Lower lobe of right lung (tissue), 2 donors: ENCODE measurements at regions not wholly inside any gene's neighbourhood (a gene's known extent, or its start where the extent isn't known, plus 50 kb on each side); places are given as distances from the start of the nearest gene placed in this dataset.
"Not testable (repeated sequence)": the region's sequence is repeated elsewhere in the genome, so short reads cannot be mapped to it uniquely, and the experiment has no call there.

ENCODE experiments used
- ATAC-seq, 2 donors: fragments of 200-7000 bp; cut with Tn5 transposase; one replicate each; pipeline ENCODE4 v1.9.1; 2020 to 2022; ENCODE audit warnings: mild to moderate bottlenecking in 2 of 2, moderate library complexity in 2 of 2
- DNase-seq: peaks from one replicate; pipeline ENCODE4 v3.0.0-alpha.2; 2020
- H3K27ac ChIP-seq: fragments of 200-600 bp; one replicate; pipeline ENCODE4 v1.8.0; 2022
- H3K27me3 ChIP-seq: fragments of 200-600 bp; one replicate; pipeline ENCODE4 v1.8.0; 2022; ENCODE audit warnings: low read depth
- H3K36me3 ChIP-seq: fragments of 200-600 bp; one replicate; pipeline ENCODE4 v1.8.0; 2022; ENCODE audit warnings: mild to moderate bottlenecking
- H3K4me1 ChIP-seq: fragments of 200-600 bp; one replicate; pipeline ENCODE4 v1.8.0; 2022
- H3K4me3 ChIP-seq: fragments of 200-600 bp; one replicate; pipeline ENCODE4 v1.8.0; 2022; ENCODE audit warnings: mild to moderate bottlenecking
- H3K9me3 ChIP-seq: fragments of 200-600 bp; one replicate; pipeline ENCODE4 v1.8.0; 2022
- intact Hi-C: fragments of 100-400 bp; cut with DNase I; formaldehyde crosslinking; loops from one replicate; pipeline ENCODE4 v1.11.0; 2022
- TF ChIP-seq, protein P1 (sequence below): fragments of 200-600 bp; IDR thresholded peaks from one replicate; pipeline ENCODE4 v1.8.0; 2022; ENCODE audit warnings: antibody characterized with exemption, mild to moderate bottlenecking
- donor health status: DM: no; HTN: yes; CAD: no; lungs with severe emphysema.

- H3K9me3 ChIP-seq, result no peaks in the 10 kb centered on the region
Measured at GRCh38 chr14:24700511-24700910, 66.5 kb upstream of the GZMB start.

DNA sequence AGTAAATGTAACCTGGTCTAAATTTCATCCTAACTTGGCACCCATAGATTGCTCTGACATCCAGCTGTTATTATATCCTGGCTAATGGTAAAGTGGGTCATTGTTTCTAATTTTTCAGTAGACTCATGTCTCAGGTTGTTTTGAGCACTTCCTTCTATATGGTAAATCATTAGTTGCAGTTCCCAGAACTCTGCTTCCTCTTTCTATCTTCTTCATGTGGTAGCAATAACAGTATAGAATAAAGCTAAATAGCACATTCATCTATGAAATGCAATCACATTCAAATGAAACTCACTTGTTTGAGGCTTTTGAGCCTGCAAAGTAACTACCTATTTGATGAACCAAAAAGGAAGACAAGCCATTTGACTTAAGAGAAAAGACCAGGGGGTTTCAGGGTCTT is 65.1 kb upstream of the GZMB start:
- intact Hi-C loops, result no loop called here
- ATAC-seq, result no peak
- H3K4me3 ChIP-seq, result no peak overlapping the region
- H3K27ac ChIP-seq, result no peak overlapping the region
- no peaks in the 10 kb centered on the region for H3K4me1 ChIP-seq
- no peaks in the 10 kb centered on the region for H3K36me3 ChIP-seq
- H3K9me3 ChIP-seq, result no peaks in the 10 kb centered on the region
- no peak for DNase-seq
- TF ChIP-seq, protein P1, sequence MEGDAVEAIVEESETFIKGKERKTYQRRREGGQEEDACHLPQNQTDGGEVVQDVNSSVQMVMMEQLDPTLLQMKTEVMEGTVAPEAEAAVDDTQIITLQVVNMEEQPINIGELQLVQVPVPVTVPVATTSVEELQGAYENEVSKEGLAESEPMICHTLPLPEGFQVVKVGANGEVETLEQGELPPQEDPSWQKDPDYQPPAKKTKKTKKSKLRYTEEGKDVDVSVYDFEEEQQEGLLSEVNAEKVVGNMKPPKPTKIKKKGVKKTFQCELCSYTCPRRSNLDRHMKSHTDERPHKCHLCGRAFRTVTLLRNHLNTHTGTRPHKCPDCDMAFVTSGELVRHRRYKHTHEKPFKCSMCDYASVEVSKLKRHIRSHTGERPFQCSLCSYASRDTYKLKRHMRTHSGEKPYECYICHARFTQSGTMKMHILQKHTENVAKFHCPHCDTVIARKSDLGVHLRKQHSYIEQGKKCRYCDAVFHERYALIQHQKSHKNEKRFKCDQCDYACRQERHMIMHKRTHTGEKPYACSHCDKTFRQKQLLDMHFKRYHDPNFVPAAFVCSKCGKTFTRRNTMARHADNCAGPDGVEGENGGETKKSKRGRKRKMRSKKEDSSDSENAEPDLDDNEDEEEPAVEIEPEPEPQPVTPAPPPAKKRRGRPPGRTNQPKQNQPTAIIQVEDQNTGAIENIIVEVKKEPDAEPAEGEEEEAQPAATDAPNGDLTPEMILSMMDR, result no peak
- no peaks in the 10 kb centered on the region for H3K27me3 ChIP-seq

More at GRCh38 chr14:24700511-24700910, 66.5 kb upstream of the GZMB start:
- no peaks in the 10 kb centered on the region for H3K36me3 ChIP-seq
- no peak overlapping the region for H3K27ac ChIP-seq
- no peaks in the 10 kb centered on the region for H3K4me1 ChIP-seq
- ATAC-seq (no peak), DNase-seq (no peak)
- intact Hi-C loops, result no loop called here
- TF ChIP-seq, protein P1, result no peak
- no peaks in the 10 kb centered on the region for H3K27me3 ChIP-seq
- no peak overlapping the region for H3K4me3 ChIP-seq

DNA sequence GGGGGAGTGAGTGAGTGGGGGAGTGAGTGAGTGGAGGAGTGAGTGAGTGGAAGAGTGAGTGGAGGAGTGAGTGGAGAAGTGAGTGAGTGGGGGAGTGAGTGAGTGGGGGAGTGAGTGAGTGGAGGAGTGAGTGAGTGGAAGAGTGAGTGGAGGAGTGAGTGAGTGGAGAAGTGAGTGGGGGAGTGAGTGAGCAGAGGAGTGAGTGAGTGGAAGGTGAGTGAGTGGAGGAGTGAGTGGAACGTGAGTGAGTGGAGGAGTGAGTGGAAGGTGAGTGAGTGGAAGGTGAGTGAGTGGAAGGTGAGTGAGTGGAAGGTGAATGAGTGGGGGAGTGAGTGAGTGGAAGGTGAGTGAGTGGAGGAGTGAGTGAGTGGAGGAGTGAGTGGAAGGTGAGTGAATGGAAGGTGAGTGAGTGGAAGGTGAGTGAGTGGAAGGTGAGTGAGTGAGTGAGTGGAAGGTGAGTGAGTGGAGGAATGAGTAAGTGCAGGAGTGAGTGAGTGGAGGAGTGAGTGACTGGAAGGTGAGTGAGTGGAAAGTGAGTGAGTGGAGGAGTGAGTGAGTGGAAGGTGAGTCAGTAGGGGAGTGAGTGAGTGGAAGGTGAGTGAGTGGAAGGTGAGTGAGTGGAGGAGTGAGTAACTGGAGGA is 62.4 kb upstream of the GZMB start:
- H3K4me1 ChIP-seq, H3K4me3 ChIP-seq, ATAC-seq, H3K36me3 ChIP-seq, intact Hi-C loops, DNase-seq, H3K9me3 ChIP-seq, H3K27ac ChIP-seq, H3K27me3 ChIP-seq: not testable (repeated sequence)

DNA sequence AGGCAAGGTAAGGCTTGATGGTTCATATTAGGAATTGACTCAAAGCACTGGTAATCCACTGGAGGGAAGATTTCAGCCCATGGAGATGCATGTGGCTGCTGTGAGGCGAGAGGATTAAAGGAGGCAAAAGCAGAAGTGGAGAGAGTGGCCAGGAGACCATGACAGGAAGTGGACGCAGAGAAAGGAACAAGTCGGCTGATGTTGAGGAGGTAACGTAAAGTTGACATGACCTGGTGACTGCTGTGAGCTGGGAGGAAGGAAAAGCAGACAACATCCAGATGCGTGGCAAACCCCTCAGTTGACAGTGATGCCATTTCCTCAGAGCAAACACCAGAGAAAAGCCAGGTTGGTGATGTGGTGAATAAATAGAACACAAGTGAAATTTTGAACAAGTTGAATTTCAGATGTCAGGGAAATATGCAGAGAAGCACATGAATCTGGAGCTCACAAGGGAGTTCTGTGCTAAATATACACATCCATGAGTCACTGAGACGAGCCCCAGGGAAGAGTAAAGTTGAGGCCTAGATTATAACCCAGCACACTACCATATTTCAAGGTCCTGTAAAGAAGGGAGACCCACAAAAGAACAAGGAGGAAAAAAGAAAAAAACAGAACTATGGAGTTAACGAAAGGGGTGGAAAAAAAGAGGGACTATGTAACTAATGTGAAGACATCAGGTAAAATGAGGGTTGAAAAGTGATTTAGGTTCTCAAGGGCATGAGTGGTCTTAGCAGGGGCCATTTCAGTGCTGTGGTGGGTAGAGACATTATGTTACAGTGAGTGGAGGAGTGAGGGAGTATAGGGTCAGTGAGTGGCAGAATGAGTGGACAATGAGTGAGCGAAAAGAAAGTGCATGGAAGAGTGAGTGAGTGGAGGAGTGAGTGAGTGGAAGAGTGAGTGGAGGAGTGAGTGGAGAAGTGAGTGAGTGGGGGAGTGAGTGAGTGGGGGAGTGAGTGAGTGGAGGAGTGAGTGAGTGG is 61.6 kb upstream of the GZMB start:
- intact Hi-C loops, result no loop called here
- H3K4me1 ChIP-seq, result no peaks in the 10 kb centered on the region
- DNase-seq, result no peak
- no peaks in the 10 kb centered on the region for H3K36me3 ChIP-seq
- no peak overlapping the region for H3K4me3 ChIP-seq
- H3K27me3 ChIP-seq, result no peaks in the 10 kb centered on the region
- TF ChIP-seq, protein P1, result no peak
- ATAC-seq, result peak; percentile 19 to 67
- no peak overlapping the region for H3K27ac ChIP-seq
- no peaks in the 10 kb centered on the region for H3K9me3 ChIP-seq

- Histone ChIP-seq H3K9me3 (no peaks in the 10 kb centered on the region), H3K4me1 (no peaks in the 10 kb centered on the region), H3K27ac (no peak overlapping the region), H3K4me3 (no peak overlapping the region), H3K27me3 (no peaks in the 10 kb centered on the region), H3K36me3 (no peaks in the 10 kb centered on the region)
- TF ChIP-seq, protein P1, result no peak
- DNase-seq, result no peak
- intact Hi-C loops, result no loop called here
- no peak for ATAC-seq
Measured at GRCh38 chr14:24694680-24695079, 60.7 kb upstream of the GZMB start.

GRCh38 chr14:24693983-24694382 is 60.0 kb upstream of the GZMB start:
- Histone ChIP-seq H3K9me3 (no peaks in the 10 kb centered on the region), H3K4me3 (no peak overlapping the region), H3K36me3 (no peaks in the 10 kb centered on the region), H3K27me3 (no peaks in the 10 kb centered on the region), H3K27ac (no peak overlapping the region), H3K4me1 (no peaks in the 10 kb centered on the region)
- intact Hi-C loops, result no loop called here
- ATAC-seq, result no peak
- DNase-seq, result no peak
- TF ChIP-seq, protein P1, result no peak
